Stimulated activated naive CD8-positive, alpha-beta T cell treated with anti-CD3 and anti-CD28 coated beads, Interleukin-15, amount 100 ng/mL, for 72 hours (primary cell): ENCODE measurements at regions not wholly inside any gene's neighbourhood (a gene's known extent, or its start where the extent isn't known, plus 50 kb on each side); places are given as distances from the start of the nearest gene placed in this dataset.
"Not testable (repeated sequence)": the region's sequence is repeated elsewhere in the genome, so short reads cannot be mapped to it uniquely, and the experiment has no call there.

ENCODE experiments used
- ATAC-seq: fragments of 150-1000 bp; cut with Tn5 transposase; 2 replicates; pipeline ENCODE4 v1.10.0; 2021; ENCODE audit warnings: mild to moderate bottlenecking, moderate library complexity
- DNase-seq, 2 donors: peaks; one replicate each; pipeline ENCODE4 v3.0.0; 2021 to 2022
- H3K27ac Mint-ChIP-seq, 2 donors: one replicate each; pipeline ENCODE4 v1.8.0; 2022; ENCODE audit warnings: mild to moderate bottlenecking in 2 of 2, mixed read lengths in 2 of 2, moderate library complexity in 2 of 2
- H3K27me3 Mint-ChIP-seq: one replicate; pipeline ENCODE4 v1.8.0; 2022; ENCODE audit warnings: mixed read lengths
- H3K4me1 Mint-ChIP-seq: one replicate; pipeline ENCODE4 v1.8.0; 2022; ENCODE audit warnings: mild to moderate bottlenecking, mixed read lengths
- H3K4me3 Mint-ChIP-seq, 2 donors: one replicate each; pipeline ENCODE4 v1.8.0; 2022; ENCODE audit warnings: mild to moderate bottlenecking in 2 of 2, mixed read lengths in 2 of 2, moderate library complexity in 1 of 2
- H3K9me3 Mint-ChIP-seq, 2 donors: one replicate each; pipeline ENCODE4 v1.8.0; 2022; ENCODE audit warnings: mixed read lengths in 2 of 2

DNA sequence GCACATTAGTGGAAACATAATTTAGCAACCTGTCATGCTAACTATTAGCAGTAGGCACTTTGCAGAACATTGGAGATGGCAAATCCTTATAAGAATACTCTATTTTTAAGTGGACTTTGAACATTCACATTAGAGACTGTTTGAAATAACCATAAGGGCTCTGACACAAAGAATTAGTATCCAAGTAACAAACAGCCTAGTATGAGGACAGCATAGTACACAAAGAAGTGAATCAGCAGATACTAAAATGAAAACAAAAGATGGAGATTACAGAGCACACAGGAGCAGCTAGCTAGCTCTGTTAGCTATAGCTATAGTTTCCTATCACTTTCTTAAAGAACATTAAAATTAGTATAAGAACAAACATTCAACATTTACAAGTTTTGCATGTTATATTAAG lies 256.3 kb upstream of the SPOPL start:
- no peak for ATAC-seq
- Mint-ChIP-seq H3K4me1 (no peaks in the 10 kb centered on the region), H3K27me3 (no peaks in the 10 kb centered on the region), H3K4me3 (no peak overlapping the region), H3K9me3 (no peaks in the 10 kb centered on the region), H3K27ac (no peak overlapping the region)
- DNase-seq, result no peak

GRCh38 chr2:138247302-138247701 lies 254.3 kb upstream of the SPOPL start:
- H3K4me3 Mint-ChIP-seq, result no peak overlapping the region
- H3K9me3 Mint-ChIP-seq, result no peaks in the 10 kb centered on the region
- no peaks in the 10 kb centered on the region for H3K27me3 Mint-ChIP-seq
- no peak for ATAC-seq
- H3K4me1 Mint-ChIP-seq, result no peaks in the 10 kb centered on the region
- DNase-seq, result no peak
- H3K27ac Mint-ChIP-seq, result no peak overlapping the region

DNA sequence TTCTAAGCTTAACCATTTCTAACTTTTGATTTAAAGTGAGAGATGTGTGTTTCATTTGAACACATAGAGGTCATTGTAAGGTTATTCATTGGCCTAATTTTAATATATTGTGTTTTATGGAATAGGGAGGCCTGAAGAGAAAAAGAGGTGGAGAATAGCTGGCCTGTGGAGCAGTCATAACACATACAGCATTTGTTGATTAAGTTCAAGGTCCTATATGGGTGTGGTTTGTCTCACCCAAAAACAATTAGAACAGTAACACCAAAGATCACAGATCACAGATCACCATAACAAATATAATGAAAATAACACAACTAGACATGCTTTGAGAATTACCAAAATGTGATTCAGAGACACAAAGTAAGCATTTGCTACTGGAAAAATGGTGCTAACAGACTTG lies 252.4 kb upstream of the SPOPL start:
- Mint-ChIP-seq H3K27me3 (no peaks in the 10 kb centered on the region), H3K4me1 (no peaks in the 10 kb centered on the region), H3K27ac (no peak overlapping the region), H3K9me3 (no peaks in the 10 kb centered on the region), H3K4me3 (no peak overlapping the region)
- ATAC-seq, result no peak
- DNase-seq, result no peak

DNA sequence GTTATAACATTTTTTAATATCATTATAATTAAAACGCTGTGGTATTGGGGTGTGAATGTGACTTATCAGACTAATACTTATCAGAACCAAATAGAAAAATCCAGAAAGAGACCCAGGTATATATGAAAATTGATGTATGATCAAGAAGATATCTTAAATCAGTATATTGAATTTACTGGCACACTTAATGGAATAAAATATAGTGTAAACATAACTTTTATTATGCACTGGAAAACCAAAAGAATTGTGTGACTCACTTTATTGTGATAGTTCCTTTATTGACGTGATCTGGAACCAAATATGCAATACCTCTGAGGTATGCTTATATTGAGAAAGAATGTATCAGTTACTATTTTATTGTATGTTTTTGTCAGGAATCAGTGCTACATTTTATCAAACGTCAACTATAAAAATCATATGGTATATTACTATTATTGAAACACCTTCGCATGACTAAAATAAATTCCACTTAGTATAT lies 250.7 kb upstream of the SPOPL start:
- not testable (repeated sequence) for DNase-seq, H3K9me3 Mint-ChIP-seq, H3K27ac Mint-ChIP-seq, H3K27me3 Mint-ChIP-seq, ATAC-seq, H3K4me1 Mint-ChIP-seq, H3K4me3 Mint-ChIP-seq

GRCh38 chr2:138252587-138252986 lies 249.0 kb upstream of the SPOPL start:
- Mint-ChIP-seq H3K9me3 (peaks cover 5 to 14% of the 10 kb centered on the region in 2 donors), H3K27ac (no peak overlapping the region), H3K4me3 (no peak overlapping the region), H3K4me1 (no peaks in the 10 kb centered on the region), H3K27me3 (no peaks in the 10 kb centered on the region)
- ATAC-seq (no peak), DNase-seq (no peak)

- no peak for ATAC-seq
- no peaks in the 10 kb centered on the region for H3K27me3 Mint-ChIP-seq
- no peak for DNase-seq
- no peak overlapping the region for H3K27ac Mint-ChIP-seq
- peaks cover 5 to 14% of the 10 kb centered on the region in 2 donors for H3K9me3 Mint-ChIP-seq
- H3K4me3 Mint-ChIP-seq, result no peak overlapping the region
- no peaks in the 10 kb centered on the region for H3K4me1 Mint-ChIP-seq
Observed at GRCh38 chr2:138255670-138256069, 245.9 kb upstream of the SPOPL start.

GRCh38 chr2:138267161-138267901 lies 234.2 kb upstream of the SPOPL start:
- peak overlapping the region; percentile 52 to 76 for H3K27ac Mint-ChIP-seq
- ATAC-seq (peak; percentile 83), DNase-seq (peak in 1 of 2 donors; percentile 2)
- H3K9me3 Mint-ChIP-seq, result peaks cover 8 to 9% of the 10 kb centered on the region in 2 donors
- peaks cover 6% of the 10 kb centered on the region for H3K4me1 Mint-ChIP-seq
- H3K27me3 Mint-ChIP-seq, result no peaks in the 10 kb centered on the region
- H3K4me3 Mint-ChIP-seq, result no peak overlapping the region

GRCh38 chr2:138267902-138268254 lies 233.7 kb upstream of the SPOPL start:
- DNase-seq (no peak), ATAC-seq (no peak)
- Mint-ChIP-seq H3K9me3 (peaks cover 3 to 4% of the 10 kb centered on the region in 2 donors), H3K27ac (peak overlapping the region in 1 of 2 donors; percentile 61), H3K4me3 (no peak overlapping the region), H3K4me1 (peaks cover 6% of the 10 kb centered on the region), H3K27me3 (no peaks in the 10 kb centered on the region)

- no peak overlapping the region for H3K4me3 Mint-ChIP-seq
Observed at GRCh38 chr2:138269765-138270164, 231.8 kb upstream of the SPOPL start.

DNA sequence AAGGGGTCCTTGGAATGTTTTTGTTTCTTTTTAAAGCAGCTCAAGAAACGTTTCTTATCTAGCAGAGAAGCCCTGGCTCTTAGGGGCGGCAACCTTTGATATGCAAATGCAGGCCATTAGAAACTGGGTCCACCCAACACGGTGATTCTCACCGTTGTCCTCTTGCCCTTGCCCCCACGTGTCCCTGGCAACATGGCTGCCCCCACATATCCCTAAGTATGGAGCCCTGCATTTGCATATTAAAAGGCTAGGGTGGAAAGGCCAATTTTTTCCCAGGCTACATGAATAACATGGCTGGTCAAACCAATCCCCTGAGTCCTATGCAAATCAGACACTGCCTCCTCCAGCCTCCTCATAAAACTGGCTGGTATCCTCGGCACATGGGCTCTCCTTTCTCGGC lies 230.1 kb upstream of the SPOPL start:
- no peak for ATAC-seq
- no peaks in the 10 kb centered on the region for H3K9me3 Mint-ChIP-seq
- H3K4me3 Mint-ChIP-seq, result no peak overlapping the region
- no peak overlapping the region for H3K27ac Mint-ChIP-seq
- peaks cover 6% of the 10 kb centered on the region for H3K4me1 Mint-ChIP-seq
- no peak for DNase-seq
- H3K27me3 Mint-ChIP-seq, result no peaks in the 10 kb centered on the region

More at GRCh38 chr2:138269765-138270164, 231.8 kb upstream of the SPOPL start:
- ATAC-seq (no peak), DNase-seq (no peak)
- peaks cover 6% of the 10 kb centered on the region for H3K4me1 Mint-ChIP-seq
- H3K9me3 Mint-ChIP-seq, result no peaks in the 10 kb centered on the region
- no peak overlapping the region for H3K27ac Mint-ChIP-seq
- H3K27me3 Mint-ChIP-seq, result no peaks in the 10 kb centered on the region

DNA sequence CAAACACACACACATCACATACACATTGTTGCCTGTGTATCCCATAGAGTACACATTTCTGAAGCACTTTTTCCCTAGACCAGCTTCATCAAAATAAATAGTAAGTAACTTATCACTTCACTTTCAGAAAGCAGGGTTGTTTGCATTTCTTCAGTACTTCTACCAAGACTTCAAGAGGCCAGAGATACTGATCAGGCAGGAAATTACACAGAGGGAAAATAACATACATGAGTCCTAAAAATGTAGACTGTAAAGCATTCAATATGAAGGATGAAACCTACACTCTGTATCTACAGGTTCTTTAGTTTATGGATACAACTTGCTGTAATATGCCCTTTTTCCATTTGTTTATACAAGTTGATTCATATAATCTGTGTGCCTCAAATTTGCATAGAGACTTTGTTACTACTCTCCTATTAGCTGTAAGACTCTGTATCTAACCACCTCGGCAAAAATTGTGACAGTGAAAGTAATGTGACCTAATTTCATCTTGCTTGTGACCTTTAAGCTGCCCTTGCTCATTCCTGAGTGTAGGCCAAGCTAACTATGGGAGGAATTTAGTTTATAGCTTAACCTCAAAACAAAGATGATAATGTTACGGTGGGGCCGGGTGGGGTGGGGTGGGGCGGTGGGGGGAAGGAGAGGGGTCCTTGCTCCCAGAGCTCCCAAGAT lies 228.9 kb upstream of the SPOPL start:
- H3K4me3 Mint-ChIP-seq, result no peak overlapping the region

DNA sequence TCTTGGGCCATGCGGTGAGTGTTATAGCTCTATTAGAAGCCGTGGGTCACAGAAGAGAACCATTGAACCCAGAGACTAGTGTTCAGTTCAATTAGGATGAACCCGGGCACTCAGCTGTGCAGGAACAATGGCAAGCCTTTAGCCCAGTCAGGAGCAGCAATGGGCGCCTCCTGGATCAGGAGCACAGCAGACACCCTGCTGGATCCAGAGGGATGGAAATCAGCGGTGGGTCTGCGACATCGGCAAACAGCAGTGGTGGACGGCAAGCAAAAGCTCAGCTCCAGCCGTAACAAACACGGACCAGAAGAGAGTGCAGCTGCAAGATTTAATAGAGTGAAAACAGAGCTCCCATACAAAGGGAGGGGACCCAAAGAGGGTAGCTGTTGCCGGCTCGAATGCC lies 228.3 kb upstream of the SPOPL start:
- not testable (repeated sequence) for H3K27ac Mint-ChIP-seq, H3K27me3 Mint-ChIP-seq, DNase-seq, H3K4me3 Mint-ChIP-seq, ATAC-seq, H3K9me3 Mint-ChIP-seq, H3K4me1 Mint-ChIP-seq

More for the DNA sequence above, 228.9 kb upstream of the SPOPL start:
- Mint-ChIP-seq H3K9me3 (no peaks in the 10 kb centered on the region), H3K4me1 (peaks cover 5% of the 10 kb centered on the region), H3K27ac (no peak overlapping the region), H3K27me3 (no peaks in the 10 kb centered on the region)
- DNase-seq, result no peak
- no peak for ATAC-seq

GRCh38 chr2:138274421-138275291 lies 226.9 kb upstream of the SPOPL start:
- no peaks in the 10 kb centered on the region for H3K9me3 Mint-ChIP-seq
- no peaks in the 10 kb centered on the region for H3K27me3 Mint-ChIP-seq
- DNase-seq (no peak), ATAC-seq (no peak)
- no peak overlapping the region for H3K4me3 Mint-ChIP-seq
- H3K4me1 Mint-ChIP-seq, result no peaks in the 10 kb centered on the region
- no peak overlapping the region for H3K27ac Mint-ChIP-seq

- no peak overlapping the region for H3K27ac Mint-ChIP-seq
Observed at GRCh38 chr2:138275292-138275690, 226.3 kb upstream of the SPOPL start.

DNA sequence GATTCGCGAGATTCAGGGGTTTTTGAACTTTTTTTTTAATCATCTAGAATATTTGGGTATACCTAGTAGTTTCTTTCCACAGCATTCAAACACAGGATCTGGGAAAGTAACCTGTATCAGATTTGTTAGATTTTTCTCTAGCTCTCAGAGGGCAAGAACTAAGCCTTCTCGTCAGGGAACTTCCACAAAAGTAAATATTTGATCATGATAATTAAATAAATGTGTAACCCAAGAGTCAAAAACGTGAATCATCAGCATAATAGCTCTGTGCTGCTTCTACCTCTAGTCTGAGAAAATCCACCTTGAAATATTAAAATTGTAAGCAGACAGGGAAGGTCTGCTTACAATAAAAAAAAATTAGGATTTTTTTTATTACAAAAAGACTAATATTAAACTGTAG lies 225.7 kb upstream of the SPOPL start:
- ATAC-seq (no peak), DNase-seq (no peak)
- Mint-ChIP-seq H3K9me3 (no peaks in the 10 kb centered on the region), H3K4me3 (no peak overlapping the region), H3K27me3 (no peaks in the 10 kb centered on the region), H3K27ac (no peak overlapping the region), H3K4me1 (no peaks in the 10 kb centered on the region)

More at GRCh38 chr2:138275292-138275690, 226.3 kb upstream of the SPOPL start:
- Mint-ChIP-seq H3K4me1 (no peaks in the 10 kb centered on the region), H3K4me3 (no peak overlapping the region), H3K27me3 (no peaks in the 10 kb centered on the region), H3K9me3 (no peaks in the 10 kb centered on the region)
- ATAC-seq, result no peak
- DNase-seq, result no peak

DNA sequence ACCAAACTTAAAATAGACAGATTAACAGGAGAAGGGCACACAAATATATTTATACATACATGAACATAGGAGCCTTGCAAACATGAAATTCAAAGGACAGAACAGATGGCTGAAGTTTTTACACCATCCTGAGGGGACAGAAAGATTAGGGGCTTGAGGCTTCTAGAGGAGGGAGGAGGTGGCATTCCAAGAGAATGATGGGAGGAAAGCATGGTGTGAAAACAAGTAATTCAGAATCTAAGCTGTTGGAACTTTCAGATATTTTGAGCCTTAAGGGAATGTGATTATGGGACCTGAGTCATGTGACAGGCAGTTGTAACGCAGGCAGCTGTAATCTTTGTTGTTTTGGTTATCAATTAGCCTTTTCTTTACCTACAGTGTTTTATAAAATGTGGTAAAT lies 225.2 kb upstream of the SPOPL start:
- no peak for ATAC-seq
- Mint-ChIP-seq H3K27me3 (no peaks in the 10 kb centered on the region), H3K9me3 (no peaks in the 10 kb centered on the region), H3K27ac (no peak overlapping the region), H3K4me3 (no peak overlapping the region), H3K4me1 (no peaks in the 10 kb centered on the region)
- no peak for DNase-seq
